ENCODE measurements at regions not wholly inside any gene's neighbourhood (a gene's known extent, or its start where the extent isn't known, plus 50 kb on each side); places are given as distances from the start of the nearest gene placed in this dataset.

DNA sequence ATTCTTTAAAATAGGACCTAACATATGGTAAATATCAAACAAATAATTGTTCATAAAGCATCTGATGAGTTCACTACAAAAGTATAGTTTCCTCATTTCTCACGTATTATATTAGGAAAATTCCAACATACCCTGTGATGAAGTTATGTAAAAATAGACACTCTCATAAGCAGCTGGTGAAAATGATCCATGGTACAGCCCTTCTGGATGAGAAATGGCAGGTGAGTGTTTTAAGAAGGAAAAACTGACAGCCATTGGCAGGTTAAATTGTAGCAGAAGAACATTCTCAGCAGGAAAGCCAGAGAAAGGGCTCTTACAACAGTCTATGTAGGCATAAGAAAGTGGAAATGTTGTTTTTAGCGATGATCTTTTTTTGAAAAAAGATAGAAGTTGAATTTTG lies 706.5 kb upstream of the FSHR start:
- TF ChIP-seq, protein P1, sequence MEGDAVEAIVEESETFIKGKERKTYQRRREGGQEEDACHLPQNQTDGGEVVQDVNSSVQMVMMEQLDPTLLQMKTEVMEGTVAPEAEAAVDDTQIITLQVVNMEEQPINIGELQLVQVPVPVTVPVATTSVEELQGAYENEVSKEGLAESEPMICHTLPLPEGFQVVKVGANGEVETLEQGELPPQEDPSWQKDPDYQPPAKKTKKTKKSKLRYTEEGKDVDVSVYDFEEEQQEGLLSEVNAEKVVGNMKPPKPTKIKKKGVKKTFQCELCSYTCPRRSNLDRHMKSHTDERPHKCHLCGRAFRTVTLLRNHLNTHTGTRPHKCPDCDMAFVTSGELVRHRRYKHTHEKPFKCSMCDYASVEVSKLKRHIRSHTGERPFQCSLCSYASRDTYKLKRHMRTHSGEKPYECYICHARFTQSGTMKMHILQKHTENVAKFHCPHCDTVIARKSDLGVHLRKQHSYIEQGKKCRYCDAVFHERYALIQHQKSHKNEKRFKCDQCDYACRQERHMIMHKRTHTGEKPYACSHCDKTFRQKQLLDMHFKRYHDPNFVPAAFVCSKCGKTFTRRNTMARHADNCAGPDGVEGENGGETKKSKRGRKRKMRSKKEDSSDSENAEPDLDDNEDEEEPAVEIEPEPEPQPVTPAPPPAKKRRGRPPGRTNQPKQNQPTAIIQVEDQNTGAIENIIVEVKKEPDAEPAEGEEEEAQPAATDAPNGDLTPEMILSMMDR (IDR thresholded peaks at IDR 0.05) = no peak
- TF ChIP-seq EP300 (IDR thresholded peaks at IDR 0.05; ENCODE audit: low read depth) = no peak

Measured in transverse colon (tissue), 3 donors.